ENCODE measurements at regions not wholly inside any gene's neighbourhood (a gene's known extent, or its start where the extent isn't known, plus 50 kb on each side); places are given as distances from the start of the nearest gene placed in this dataset.

DNA sequence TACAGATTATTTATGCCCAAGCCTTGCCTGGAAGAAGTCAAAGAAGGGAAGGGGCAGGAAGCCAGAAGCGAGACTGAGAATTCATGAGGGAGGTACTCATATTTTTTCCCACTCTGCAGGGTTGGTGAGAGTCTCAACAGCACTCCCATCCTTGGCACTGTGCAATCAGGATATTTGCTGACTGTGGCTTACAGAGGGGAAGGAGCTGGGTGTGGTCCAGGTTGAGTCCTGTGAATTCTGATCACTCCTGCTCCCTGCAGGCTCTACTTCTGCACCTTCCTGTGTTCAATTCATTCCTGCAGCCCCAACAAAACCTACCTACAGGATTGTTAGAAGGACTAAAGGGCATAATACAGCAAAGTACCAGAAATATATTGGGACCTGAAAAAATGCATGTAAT is 530.5 kb downstream of the INSC start (continued):
- TF ChIP-seq, protein P1, sequence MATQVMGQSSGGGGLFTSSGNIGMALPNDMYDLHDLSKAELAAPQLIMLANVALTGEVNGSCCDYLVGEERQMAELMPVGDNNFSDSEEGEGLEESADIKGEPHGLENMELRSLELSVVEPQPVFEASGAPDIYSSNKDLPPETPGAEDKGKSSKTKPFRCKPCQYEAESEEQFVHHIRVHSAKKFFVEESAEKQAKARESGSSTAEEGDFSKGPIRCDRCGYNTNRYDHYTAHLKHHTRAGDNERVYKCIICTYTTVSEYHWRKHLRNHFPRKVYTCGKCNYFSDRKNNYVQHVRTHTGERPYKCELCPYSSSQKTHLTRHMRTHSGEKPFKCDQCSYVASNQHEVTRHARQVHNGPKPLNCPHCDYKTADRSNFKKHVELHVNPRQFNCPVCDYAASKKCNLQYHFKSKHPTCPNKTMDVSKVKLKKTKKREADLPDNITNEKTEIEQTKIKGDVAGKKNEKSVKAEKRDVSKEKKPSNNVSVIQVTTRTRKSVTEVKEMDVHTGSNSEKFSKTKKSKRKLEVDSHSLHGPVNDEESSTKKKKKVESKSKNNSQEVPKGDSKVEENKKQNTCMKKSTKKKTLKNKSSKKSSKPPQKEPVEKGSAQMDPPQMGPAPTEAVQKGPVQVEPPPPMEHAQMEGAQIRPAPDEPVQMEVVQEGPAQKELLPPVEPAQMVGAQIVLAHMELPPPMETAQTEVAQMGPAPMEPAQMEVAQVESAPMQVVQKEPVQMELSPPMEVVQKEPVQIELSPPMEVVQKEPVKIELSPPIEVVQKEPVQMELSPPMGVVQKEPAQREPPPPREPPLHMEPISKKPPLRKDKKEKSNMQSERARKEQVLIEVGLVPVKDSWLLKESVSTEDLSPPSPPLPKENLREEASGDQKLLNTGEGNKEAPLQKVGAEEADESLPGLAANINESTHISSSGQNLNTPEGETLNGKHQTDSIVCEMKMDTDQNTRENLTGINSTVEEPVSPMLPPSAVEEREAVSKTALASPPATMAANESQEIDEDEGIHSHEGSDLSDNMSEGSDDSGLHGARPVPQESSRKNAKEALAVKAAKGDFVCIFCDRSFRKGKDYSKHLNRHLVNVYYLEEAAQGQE (IDR thresholded peaks at IDR 0.05; ENCODE audit: unreplicated experiment): no peak
- no peak for TF ChIP-seq ZNF114 (CRISPR knock-in tag; IDR thresholded peaks at IDR 0.05)
- no peak for TF ChIP-seq NANOG (IDR thresholded peaks at IDR 0.05; ENCODE audit: borderline replicate concordance)
- TF ChIP-seq EZH2phosphoT487 (IDR thresholded peaks at IDR 0.05; ENCODE audit: unreplicated experiment): no peak
- TF ChIP-seq, protein P2, sequence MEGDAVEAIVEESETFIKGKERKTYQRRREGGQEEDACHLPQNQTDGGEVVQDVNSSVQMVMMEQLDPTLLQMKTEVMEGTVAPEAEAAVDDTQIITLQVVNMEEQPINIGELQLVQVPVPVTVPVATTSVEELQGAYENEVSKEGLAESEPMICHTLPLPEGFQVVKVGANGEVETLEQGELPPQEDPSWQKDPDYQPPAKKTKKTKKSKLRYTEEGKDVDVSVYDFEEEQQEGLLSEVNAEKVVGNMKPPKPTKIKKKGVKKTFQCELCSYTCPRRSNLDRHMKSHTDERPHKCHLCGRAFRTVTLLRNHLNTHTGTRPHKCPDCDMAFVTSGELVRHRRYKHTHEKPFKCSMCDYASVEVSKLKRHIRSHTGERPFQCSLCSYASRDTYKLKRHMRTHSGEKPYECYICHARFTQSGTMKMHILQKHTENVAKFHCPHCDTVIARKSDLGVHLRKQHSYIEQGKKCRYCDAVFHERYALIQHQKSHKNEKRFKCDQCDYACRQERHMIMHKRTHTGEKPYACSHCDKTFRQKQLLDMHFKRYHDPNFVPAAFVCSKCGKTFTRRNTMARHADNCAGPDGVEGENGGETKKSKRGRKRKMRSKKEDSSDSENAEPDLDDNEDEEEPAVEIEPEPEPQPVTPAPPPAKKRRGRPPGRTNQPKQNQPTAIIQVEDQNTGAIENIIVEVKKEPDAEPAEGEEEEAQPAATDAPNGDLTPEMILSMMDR (conservative IDR thresholded peaks at IDR 0.05; ENCODE audit: low read depth in 2 of 2): no peak
- no peak for TF ChIP-seq EZH2 (IDR thresholded peaks at IDR 0.05; ENCODE audit: low read depth, unreplicated experiment)
- TF ChIP-seq ZNF331 (CRISPR knock-in tag; IDR thresholded peaks at IDR 0.05; ENCODE audit: low read depth): no peak

DNA sequence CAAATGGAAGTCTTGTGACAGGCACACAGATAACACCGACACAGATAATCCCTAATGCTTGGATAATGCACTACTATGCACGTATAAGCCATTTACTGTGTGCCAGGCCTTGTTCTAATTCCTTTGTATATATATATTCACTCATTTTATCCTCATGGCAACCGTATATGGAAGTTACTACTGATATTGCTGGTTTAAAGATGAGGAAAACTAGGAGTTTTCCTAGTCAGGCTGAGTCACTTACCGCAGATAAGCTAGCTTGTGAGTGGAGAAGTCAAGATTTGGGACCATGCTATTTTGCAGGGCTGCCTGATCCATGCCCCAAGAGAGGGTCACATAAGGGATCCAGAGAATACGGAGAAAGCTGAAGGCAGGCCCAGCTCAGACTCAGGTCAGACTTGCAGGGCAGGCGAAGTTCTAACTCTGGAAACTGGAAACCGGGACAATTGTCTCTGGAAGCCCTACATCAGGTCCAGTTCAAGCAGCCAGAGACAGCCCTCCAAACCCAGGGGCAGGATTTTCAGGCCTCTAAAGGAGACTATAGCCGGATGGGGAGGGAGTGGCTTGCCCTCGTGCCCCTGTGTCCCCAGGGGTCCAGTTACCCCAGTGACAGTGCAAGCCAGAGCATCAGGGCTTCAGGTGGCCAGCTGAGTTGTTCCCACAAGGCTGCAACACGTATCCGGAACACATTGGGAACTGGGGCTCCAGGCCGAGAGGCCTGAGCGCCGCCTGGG is 534.8 kb downstream of the INSC start:
- Histone ChIP-seq H2AFZ (peak overlapping the region; percentile 38), H3F3A (replicated peaks; ENCODE audit: low read depth) (peaks cover 4% of the 10 kb centered on the region; the same call in 1 of the 2 replicates), H3K4me1 (ENCODE audit: insufficient read depth) (peaks cover 16% of the 10 kb centered on the region; the same call in 1 of the 2 replicates), H3K9me2 (ENCODE audit: insufficient read depth) (no peaks in the 10 kb centered on the region), H3K27me3 (ENCODE audit: insufficient read depth) (0 out of 2 replicates have a peak, but pooled peaks cover 4% of the 10 kb centered on the region), H3K79me2 (replicated peaks; ENCODE audit: insufficient read depth) (no peaks in the 10 kb centered on the region), H3K36me3 (ENCODE audit: insufficient read depth) (no peaks in the 10 kb centered on the region), H4K20me1 (replicated peaks; ENCODE audit: insufficient read depth) (no peaks in the 10 kb centered on the region), H3K27ac (ENCODE audit: low read depth) (no peak overlapping the region), H3K4me2 (no peak overlapping the region), H3K4me3 (no peak overlapping the region)
- DNase-seq (ENCODE audit: low spot score) (no peak), ATAC-seq (no peak)
- peaks cover 23% of the 10 kb centered on the region for H3K4me1 Mint-ChIP-seq
- H3K9me3 Mint-ChIP-seq: no peaks in the 10 kb centered on the region; the same call in 2 of the 3 replicates
- TF ChIP-seq POLR2AphosphoS5 (IDR thresholded peaks at IDR 0.05; ENCODE audit: low read depth) (no peak), NANOG (IDR thresholded peaks at IDR 0.05; ENCODE audit: borderline replicate concordance) (no peak), ZNF331 (CRISPR knock-in tag; IDR thresholded peaks at IDR 0.05; ENCODE audit: low read depth) (no peak), EZH2phosphoT487 (IDR thresholded peaks at IDR 0.05; ENCODE audit: unreplicated experiment) (no peak), EZH2 (IDR thresholded peaks at IDR 0.05; ENCODE audit: low read depth, unreplicated experiment) (no peak)
- TF ChIP-seq, protein P3, sequence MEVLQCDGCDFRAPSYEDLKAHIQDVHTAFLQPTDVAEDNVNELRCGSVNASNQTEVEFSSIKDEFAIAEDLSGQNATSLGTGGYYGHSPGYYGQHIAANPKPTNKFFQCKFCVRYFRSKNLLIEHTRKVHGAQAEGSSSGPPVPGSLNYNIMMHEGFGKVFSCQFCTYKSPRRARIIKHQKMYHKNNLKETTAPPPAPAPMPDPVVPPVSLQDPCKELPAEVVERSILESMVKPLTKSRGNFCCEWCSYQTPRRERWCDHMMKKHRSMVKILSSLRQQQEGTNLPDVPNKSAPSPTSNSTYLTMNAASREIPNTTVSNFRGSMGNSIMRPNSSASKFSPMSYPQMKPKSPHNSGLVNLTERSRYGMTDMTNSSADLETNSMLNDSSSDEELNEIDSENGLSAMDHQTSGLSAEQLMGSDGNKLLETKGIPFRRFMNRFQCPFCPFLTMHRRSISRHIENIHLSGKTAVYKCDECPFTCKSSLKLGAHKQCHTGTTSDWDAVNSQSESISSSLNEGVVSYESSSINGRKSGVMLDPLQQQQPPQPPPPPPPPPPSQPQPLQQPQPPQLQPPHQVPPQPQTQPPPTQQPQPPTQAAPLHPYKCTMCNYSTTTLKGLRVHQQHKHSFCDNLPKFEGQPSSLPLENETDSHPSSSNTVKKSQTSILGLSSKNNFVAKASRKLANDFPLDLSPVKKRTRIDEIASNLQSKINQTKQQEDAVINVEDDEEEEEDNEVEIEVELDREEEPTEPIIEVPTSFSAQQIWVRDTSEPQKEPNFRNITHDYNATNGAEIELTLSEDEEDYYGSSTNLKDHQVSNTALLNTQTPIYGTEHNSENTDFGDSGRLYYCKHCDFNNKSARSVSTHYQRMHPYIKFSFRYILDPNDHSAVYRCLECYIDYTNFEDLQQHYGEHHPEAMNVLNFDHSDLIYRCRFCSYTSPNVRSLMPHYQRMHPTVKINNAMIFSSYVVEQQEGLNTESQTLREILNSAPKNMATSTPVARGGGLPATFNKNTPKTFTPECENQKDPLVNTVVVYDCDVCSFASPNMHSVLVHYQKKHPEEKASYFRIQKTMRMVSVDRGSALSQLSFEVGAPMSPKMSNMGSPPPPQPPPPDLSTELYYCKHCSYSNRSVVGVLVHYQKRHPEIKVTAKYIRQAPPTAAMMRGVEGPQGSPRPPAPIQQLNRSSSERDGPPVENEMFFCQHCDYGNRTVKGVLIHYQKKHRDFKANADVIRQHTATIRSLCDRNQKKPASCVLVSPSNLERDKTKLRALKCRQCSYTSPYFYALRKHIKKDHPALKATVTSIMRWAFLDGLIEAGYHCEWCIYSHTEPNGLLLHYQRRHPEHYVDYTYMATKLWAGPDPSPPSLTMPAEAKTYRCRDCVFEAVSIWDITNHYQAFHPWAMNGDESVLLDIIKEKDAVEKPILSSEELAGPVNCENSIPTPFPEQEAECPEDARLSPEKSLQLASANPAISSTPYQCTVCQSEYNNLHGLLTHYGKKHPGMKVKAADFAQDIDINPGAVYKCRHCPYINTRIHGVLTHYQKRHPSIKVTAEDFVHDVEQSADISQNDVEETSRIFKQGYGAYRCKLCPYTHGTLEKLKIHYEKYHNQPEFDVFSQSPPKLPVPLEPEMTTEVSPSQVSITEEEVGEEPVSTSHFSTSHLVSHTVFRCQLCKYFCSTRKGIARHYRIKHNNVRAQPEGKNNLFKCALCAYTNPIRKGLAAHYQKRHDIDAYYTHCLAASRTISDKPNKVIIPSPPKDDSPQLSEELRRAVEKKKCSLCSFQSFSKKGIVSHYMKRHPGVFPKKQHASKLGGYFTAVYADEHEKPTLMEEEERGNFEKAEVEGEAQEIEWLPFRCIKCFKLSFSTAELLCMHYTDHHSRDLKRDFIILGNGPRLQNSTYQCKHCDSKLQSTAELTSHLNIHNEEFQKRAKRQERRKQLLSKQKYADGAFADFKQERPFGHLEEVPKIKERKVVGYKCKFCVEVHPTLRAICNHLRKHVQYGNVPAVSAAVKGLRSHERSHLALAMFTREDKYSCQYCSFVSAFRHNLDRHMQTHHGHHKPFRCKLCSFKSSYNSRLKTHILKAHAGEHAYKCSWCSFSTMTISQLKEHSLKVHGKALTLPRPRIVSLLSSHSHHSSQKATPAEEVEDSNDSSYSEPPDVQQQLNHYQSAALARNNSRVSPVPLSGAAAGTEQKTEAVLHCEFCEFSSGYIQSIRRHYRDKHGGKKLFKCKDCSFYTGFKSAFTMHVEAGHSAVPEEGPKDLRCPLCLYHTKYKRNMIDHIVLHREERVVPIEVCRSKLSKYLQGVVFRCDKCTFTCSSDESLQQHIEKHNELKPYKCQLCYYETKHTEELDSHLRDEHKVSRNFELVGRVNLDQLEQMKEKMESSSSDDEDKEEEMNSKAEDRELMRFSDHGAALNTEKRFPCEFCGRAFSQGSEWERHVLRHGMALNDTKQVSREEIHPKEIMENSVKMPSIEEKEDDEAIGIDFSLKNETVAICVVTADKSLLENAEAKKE (CRISPR knock-in tag; IDR thresholded peaks at IDR 0.05): no peak
- TF ChIP-seq, protein P2 (conservative IDR thresholded peaks at IDR 0.05; ENCODE audit: low read depth in 2 of 2): no peak
- no peak overlapping the region for H3K27ac Mint-ChIP-seq
- H3K27me3 Mint-ChIP-seq (ENCODE audit: insufficient read depth, low read depth, poor library complexity): peaks cover 9% of the 10 kb centered on the region
- H3K36me3 Mint-ChIP-seq (ENCODE audit: low read depth): no peaks in the 10 kb centered on the region
- no peak overlapping the region for H3K4me3 Mint-ChIP-seq
